A549 (cell line): ENCODE measurements at regions not wholly inside any gene's neighbourhood (a gene's known extent, or its start where the extent isn't known, plus 50 kb on each side); places are given as distances from the start of the nearest gene placed in this dataset.
"Not testable (repeated sequence)": the region's sequence is repeated elsewhere in the genome, so short reads cannot be mapped to it uniquely, and the experiment has no call there.

Experiments
- ATAC-seq, 2 experiments: fragments of 200-7000 bp in 1 of 2; fragments of >200 bp in 1 of 2; cut with Nextera tagmentation in 1 of 2; cut with Tn5 transposase in 1 of 2; 3 replicates each; pipeline versions ENCODE4 v1.8.0 to v1.9.1; 2018 to 2020; ENCODE audit warnings: mild to moderate bottlenecking in 1 of 2, moderate library complexity in 1 of 2
- CTCF ChIA-PET: fragments of 300-600 bp; sonication (Branson Sonifier 250); formaldehyde crosslinking; extraction: SDS; loops from one replicate; lab custom pipeline; 2021; ENCODE audit warnings: antibody characterized with exemption, inconsistent platforms; lab: Yijun Ruan, JAX
- POLR2A ChIA-PET: fragments of 350-600 bp; formaldehyde crosslinking; extraction: SDS; loops from one replicate; lab custom pipeline; 2021; ENCODE audit warnings: antibody characterized with exemption, inconsistent platforms; lab: Yijun Ruan, JAX
- DNase-seq, 2 experiments: peaks; one replicate each; pipeline versions ENCODE4 v3.0.0 to v3.0.0-alpha.2; 2011 to 2016; ENCODE audit warnings: low read depth in 1 of 2, low spot score in 1 of 2
- FAIRE-seq: peaks from 2 replicates; lab custom pipeline; 2011; peaks lifted over from hg19 to GRCh38; lab: Jason Lieb, UNC
- H3K27ac ChIP-seq, 2 experiments: fragments of >200 bp; sonication (Bioruptor Twin); formaldehyde crosslinking; 3 replicates each; pipeline ENCODE4 v1.5.1; 2016 to 2017
- H3K4me1 ChIP-seq: fragments of >200 bp; sonication (Bioruptor Twin); formaldehyde crosslinking; 3 replicates; pipeline ENCODE4 v1.6.1; 2016
- H3K4me2 ChIP-seq: fragments of >200 bp; sonication (Bioruptor Twin); formaldehyde crosslinking; 3 replicates; pipeline ENCODE4 v1.6.1; 2016
- H3K4me3 ChIP-seq: fragments of >200 bp; sonication (Bioruptor Twin); formaldehyde crosslinking; 3 replicates; pipeline ENCODE4 v1.5.1; 2016
- H3K9me3 ChIP-seq: fragments of >200 bp; sonication (Bioruptor Twin); formaldehyde crosslinking; 3 replicates; pipeline ENCODE4 v1.6.1; 2016
- CBX8 ChIP-seq: fragments of 200-600 bp; sonication (generic); IDR thresholded peaks from 2 replicates; pipeline ENCODE4 v1.6.1; 2016
- CHD2 ChIP-seq: fragments of 150-350 bp; IDR thresholded peaks from 2 replicates; pipeline ENCODE4 v1.6.1; 2014; ENCODE audit warnings: low read length; ENCODE audit not compliant: partially characterized antibody
- EHF ChIP-seq: fragments of 250-450 bp; sonication (Bioruptor Pico); IDR thresholded peaks from 2 replicates; pipeline ENCODE4 v1.5.0; 2020; ENCODE audit warnings: mild to moderate bottlenecking
- FOSB ChIP-seq: fragments of 250-450 bp; sonication (Bioruptor Pico); IDR thresholded peaks from 2 replicates; pipeline ENCODE4 v1.5.0; 2020; ENCODE audit warnings: mild to moderate bottlenecking, moderate library complexity
- GATA3 ChIP-seq: IDR thresholded peaks from 2 replicates; pipeline ENCODE4 v1.6.1; 2012; ENCODE audit warnings: borderline replicate concordance
- HOXA7 ChIP-seq: fragments of 250-450 bp; sonication (Bioruptor Pico); IDR thresholded peaks from 2 replicates; pipeline ENCODE4 v1.5.0; 2020; ENCODE audit warnings: mild to moderate bottlenecking, moderate library complexity
- JUN ChIP-seq, 2 experiments: fragments of >200 bp; sonication (Bioruptor Twin); formaldehyde crosslinking; IDR thresholded peaks; 2 replicates in 1 of 2; 3 replicates in 1 of 2; pipeline ENCODE4 v1.6.1; 2016 to 2017
- JUNB ChIP-seq: fragments of >200 bp; sonication (Bioruptor Twin); formaldehyde crosslinking; IDR thresholded peaks from 2 replicates; pipeline ENCODE4 v1.6.1; 2016
- KDM1A ChIP-seq: fragments of 200-600 bp; sonication (generic); IDR thresholded peaks from 2 replicates; pipeline ENCODE4 v1.6.1; 2016; ENCODE audit warnings: low read depth, mild to moderate bottlenecking
- MAZ ChIP-seq: fragments of 150-350 bp; IDR thresholded peaks from 2 replicates; pipeline ENCODE4 v1.6.1; 2014; ENCODE audit warnings: antibody characterized with exemption, low read depth, low read length, borderline replicate concordance
- NFE2L2 ChIP-seq: fragments of 150-350 bp; conservative IDR thresholded peaks from 2 replicates; pipeline ENCODE4 v1.6.1; 2014; ENCODE audit warnings: low read length
- PHF8 ChIP-seq: fragments of 200-600 bp; sonication (generic); IDR thresholded peaks from 2 replicates; pipeline ENCODE4 v1.6.1; 2016; ENCODE audit warnings: low read depth, mild to moderate bottlenecking, antibody characterized with exemption, moderate library complexity, borderline replicate concordance
- RAD21 ChIP-seq, 2 experiments: fragments of >200 bp in 1 of 2; sonication (Bioruptor Twin) in 1 of 2; formaldehyde crosslinking in 1 of 2; IDR thresholded peaks in 1 of 2; conservative IDR thresholded peaks in 1 of 2; 2 replicates in 1 of 2; 3 replicates in 1 of 2; pipeline ENCODE4 v1.6.1; 2012 to 2018; ENCODE audit warnings: inconsistent platforms in 1 of 2
- RARB ChIP-seq: fragments of 250-450 bp; sonication (Bioruptor Pico); IDR thresholded peaks from 2 replicates; pipeline ENCODE4 v1.8.0; 2021; ENCODE audit warnings: mild to moderate bottlenecking, moderate library complexity
- RCOR1 ChIP-seq: fragments of 150-350 bp; IDR thresholded peaks from 2 replicates; pipeline ENCODE4 v1.6.1; 2014; ENCODE audit warnings: antibody characterized with exemption, low read length, low read depth
- REST ChIP-seq: fragments of 200-600 bp; sonication (generic); IDR thresholded peaks from 2 replicates; pipeline ENCODE4 v1.6.1; 2016; ENCODE audit warnings: antibody characterized with exemption, mild to moderate bottlenecking, moderate library complexity
- TP53 ChIP-seq: fragments of 250-450 bp; sonication (Bioruptor Pico); IDR thresholded peaks from 2 replicates; pipeline ENCODE4 v1.5.0; 2021; ENCODE audit warnings: mild to moderate bottlenecking, moderate library complexity
- USF2 ChIP-seq: fragments of 450-650 bp; IDR thresholded peaks from 2 replicates; pipeline ENCODE4 v1.6.1; 2014; ENCODE audit warnings: antibody characterized with exemption
- ZC3H11A ChIP-seq: fragments of 450-650 bp; IDR thresholded peaks from 2 replicates; pipeline ENCODE4 v1.6.1; 2014; ENCODE audit warnings: antibody characterized with exemption, mild to moderate bottlenecking
- ZNF302 ChIP-seq: fragments of 250-450 bp; sonication (Bioruptor Pico); IDR thresholded peaks from 2 replicates; pipeline ENCODE4 v1.9.0; 2021; ENCODE audit warnings: inconsistent platforms, mild to moderate bottlenecking, moderate library complexity
- WGBS: methylation state at CpG from one replicate; pipeline ENCODE4 v1.1.6; 2017; ENCODE audit errors: missing lambda C conversion rate; 5-methylcytosine and 5-hydroxymethylcytosine counted together

GRCh38 chr5:66382152-66382551 lies 214.0 kb upstream of the MAST4 start:
- Histone ChIP-seq H3K27ac (no peak overlapping the region), H3K9me3 (no peaks in the 10 kb centered on the region), H3K4me1 (no peaks in the 10 kb centered on the region), H3K4me2 (no peak overlapping the region), H3K4me3 (no peak overlapping the region)
- CTCF ChIA-PET = no interaction called here
- no peak for FAIRE-seq
- DNase-seq = no peak
- POLR2A ChIA-PET = no interaction called here
- no peak for ATAC-seq
- 43% methylated on average over 3 of the region's 3 CpGs for WGBS
- TF ChIP-seq ZNF302 (CRISPR knock-in tag) = no peak
- TF ChIP-seq JUNB = no peak
- no peak for TF ChIP-seq EHF (CRISPR knock-in tag)
- TF ChIP-seq GATA3 = no peak
- no peak for TF ChIP-seq NFE2L2
- no peak for TF ChIP-seq FOSB
- TF ChIP-seq RCOR1 = no peak
- no peak for TF ChIP-seq REST
- TF ChIP-seq RARB = no peak
- TF ChIP-seq KDM1A = no peak
- TF ChIP-seq CHD2 = no peak
- no peak for TF ChIP-seq ZC3H11A
- TF ChIP-seq USF2 = no peak
- TF ChIP-seq TP53 (CRISPR knock-in tag) = no peak
- TF ChIP-seq MAZ = no peak

- not testable (repeated sequence) for DNase-seq, ATAC-seq
- no CpG with 5 or more reads among the region's 3 CpGs for WGBS
Observed at GRCh38 chr5:66405145-66405544, 191.0 kb upstream of the MAST4 start.

GRCh38 chr5:66406761-66407336 lies 189.3 kb upstream of the MAST4 start:
- Histone ChIP-seq H3K27ac (no peak overlapping the region), H3K4me2 (no peak overlapping the region), H3K4me1 (no peaks in the 10 kb centered on the region), H3K9me3 (no peaks in the 10 kb centered on the region), H3K4me3 (no peak overlapping the region)
- ATAC-seq (no peak), DNase-seq (no peak), FAIRE-seq (no peak)
- no peak for TF ChIP-seq PHF8
- no peak for TF ChIP-seq CBX8
- TF ChIP-seq RAD21 (conservative IDR thresholded peaks at IDR 0.05 in 1 of 2, IDR thresholded peaks at IDR 0.05 in 1 of 2) = no peak
- no peak for TF ChIP-seq FOSB
- TF ChIP-seq JUN (IDR thresholded peaks at IDR 0.05) = no peak
- no peak for TF ChIP-seq USF2
- TF ChIP-seq HOXA7 (CRISPR knock-in tag) = no peak
- ChIA-PET POLR2A (no interaction called here), CTCF (no interaction called here)
- 17% methylated on average over 3 of the region's 3 CpGs for WGBS

More at GRCh38 chr5:66405145-66405544, 191.0 kb upstream of the MAST4 start:
- H3K27ac ChIP-seq, POLR2A ChIA-PET, H3K4me3 ChIP-seq, H3K4me1 ChIP-seq, FAIRE-seq, H3K9me3 ChIP-seq, H3K4me2 ChIP-seq: not testable (repeated sequence)
- CTCF ChIA-PET = interaction anchor here (1.1 kb wide), 1 partner anchor 57 kb away, joined by 3 read pairs; no protein-coding TSS in a partner anchor
